ENCODE measurements at regions not wholly inside any gene's neighbourhood (a gene's known extent, or its start where the extent isn't known, plus 50 kb on each side); places are given as distances from the start of the nearest gene placed in this dataset.

DNA sequence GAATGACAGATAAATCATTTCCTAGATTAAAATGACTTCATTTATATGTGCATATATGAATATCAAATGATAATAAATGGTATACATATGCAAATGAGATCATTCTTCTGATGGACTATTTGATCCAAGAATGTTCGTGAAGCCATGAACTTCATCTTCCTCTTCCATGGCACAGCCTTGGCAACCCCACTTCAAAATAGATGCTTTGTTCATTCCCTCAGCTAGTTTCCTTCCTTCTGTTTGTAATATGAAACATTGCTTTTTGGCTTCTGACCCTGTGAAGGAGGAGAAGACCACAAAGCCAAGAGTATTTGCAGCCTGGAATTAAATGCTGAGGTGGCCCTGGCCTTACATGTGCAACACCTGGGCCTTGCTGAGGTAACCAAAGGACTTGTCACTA lies 106.8 kb upstream of the LIFR start:
- H2AK5ac ChIP-seq (ENCODE audit: low read depth, low read length): no peak overlapping the region
- DNase-seq (ENCODE audit: low read depth in 1 of 2, low spot score in 2 of 2) (no peak), FAIRE-seq (no peak)
- no peak overlapping the region for H2AFZ ChIP-seq (ENCODE audit: low read length)
- H3K27ac ChIP-seq (ENCODE audit: low read depth, low read length): no peak overlapping the region
- H3K4me2 ChIP-seq (ENCODE audit: insufficient read depth in 1 of 2, low read depth in 2 of 2, low read length in 2 of 2): no peak overlapping the region
- no peak for TF ChIP-seq POLR2AphosphoS5 (IDR thresholded peaks at IDR 0.05; ENCODE audit: low read depth, low read length)
- TF ChIP-seq, protein P1, sequence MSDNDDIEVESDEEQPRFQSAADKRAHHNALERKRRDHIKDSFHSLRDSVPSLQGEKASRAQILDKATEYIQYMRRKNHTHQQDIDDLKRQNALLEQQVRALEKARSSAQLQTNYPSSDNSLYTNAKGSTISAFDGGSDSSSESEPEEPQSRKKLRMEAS (IDR thresholded peaks at IDR 0.05): no peak
- no peak for TF ChIP-seq RNF2 (IDR thresholded peaks at IDR 0.05; ENCODE audit: borderline replicate concordance, low read depth, low read length, missing control alignments, poor library complexity, severe bottlenecking)
- H3K9me3 ChIP-seq (ENCODE audit: insufficient read depth in 2 of 2, low read depth in 1 of 2, low read length in 1 of 2): no peaks in the 10 kb centered on the region
- no peak overlapping the region for H2BK15ac ChIP-seq (ENCODE audit: low read length)
- no peak overlapping the region for H3K9ac ChIP-seq (replicated peaks in 1 of 4; ENCODE audit: extremely low read depth in 1 of 4, low read depth in 3 of 4, low read length in 3 of 4)
- no peak overlapping the region for H3K23ac ChIP-seq (ENCODE audit: insufficient read length)
- no peaks in the 10 kb centered on the region for H3K36me3 ChIP-seq (ENCODE audit: control insufficient read depth in 2 of 4, insufficient read depth in 4 of 4, low read length in 3 of 4)
- no peak overlapping the region for H3K18ac ChIP-seq (ENCODE audit: extremely low read depth, low read length)
- H3K56ac ChIP-seq (replicated peaks; ENCODE audit: insufficient read length, low read depth, low read length): no peak overlapping the region
- no peaks in the 10 kb centered on the region for H3K79me1 ChIP-seq (ENCODE audit: low read depth, low read length)
- WGBS, 2 experiments (ENCODE audit: extremely low coverage in 1 of 2, insufficient coverage in 1 of 2, insufficient read length in 1 of 2, insufficient replicate concordance in 2 of 2, low coverage in 1 of 2, low lambda C conversion rate in 2 of 2, missing lambda C conversion rate in 1 of 2): 88% methylated on average over 1 of the region's 1 CpG; no CpG with 5 or more reads in 1 of the 2 experiments
- H3K23me2 ChIP-seq (ENCODE audit: low read depth, low read length): no peaks in the 10 kb centered on the region
- H2BK20ac ChIP-seq (ENCODE audit: low read length): no peak overlapping the region
- CTCF ChIA-PET (ENCODE audit: partially characterized antibody): interaction anchor here (0.9 to 6.1 kb wide), 4 partner anchors 10 to 246 kb away, joined by 3 to 32 read pairs (median 4); no protein-coding TSS in a partner anchor
- H3K4ac ChIP-seq (replicated peaks; ENCODE audit: insufficient read length, low read depth, low read length): no peak overlapping the region
- no peak overlapping the region for H4K5ac ChIP-seq (ENCODE audit: insufficient read length, low read depth, low read length)
- no peaks in the 10 kb centered on the region for H4K20me1 ChIP-seq (replicated peaks in 1 of 2; ENCODE audit: control insufficient read depth in 1 of 2, insufficient read depth in 2 of 2, low read length in 2 of 2)
- no peak overlapping the region for H2BK12ac ChIP-seq (ENCODE audit: low read depth, low read length)
- H4K8ac ChIP-seq (ENCODE audit: extremely low read depth, insufficient read depth, low read length): no peak overlapping the region
- H3K4me3 ChIP-seq (ENCODE audit: extremely low read depth in 1 of 4, insufficient read depth in 2 of 4, low read depth in 3 of 4, low read length in 4 of 4): no peak overlapping the region
- POLR2A ChIA-PET (ENCODE audit: partially characterized antibody): no interaction called here
- H2BK120ac ChIP-seq (replicated peaks; ENCODE audit: low read depth, low read length): no peak overlapping the region
- H2BK5ac ChIP-seq (ENCODE audit: low read depth, low read length): no peak overlapping the region
- no peaks in the 10 kb centered on the region for H3K4me1 ChIP-seq (replicated peaks in 1 of 4; ENCODE audit: control insufficient read depth in 3 of 4, insufficient read depth in 4 of 4, low read length in 3 of 4)
- no peaks in the 10 kb centered on the region for H3K79me2 ChIP-seq (ENCODE audit: control insufficient read depth in 1 of 2, insufficient read depth in 2 of 2, low read length in 2 of 2)
- no peak overlapping the region for H4K91ac ChIP-seq (replicated peaks; ENCODE audit: insufficient read length, low read length)
- no peaks in the 10 kb centered on the region for H3K27me3 ChIP-seq (replicated peaks in 1 of 4; ENCODE audit: control insufficient read depth in 3 of 4, extremely low read depth in 1 of 4, insufficient read depth in 3 of 4, low read length in 3 of 4)
- no peak overlapping the region for H3K14ac ChIP-seq (ENCODE audit: insufficient read length)

Data from H1 (cell line).